ENCODE measurements at regions not wholly inside any gene's neighbourhood (a gene's known extent, or its start where the extent isn't known, plus 50 kb on each side); places are given as distances from the start of the nearest gene placed in this dataset.
"Not testable (repeated sequence)": the region's sequence is repeated elsewhere in the genome, so short reads cannot be mapped to it uniquely, and the experiment has no call there.

- DNase-seq (ENCODE audit: low spot score in 2 of 2): no peak
- WGBS, 2 donors: 78 to 84% methylated on average over 3 of the region's 3 CpGs
- H3K27me3 ChIP-seq: no peaks in the 10 kb centered on the region
- H3K9me3 ChIP-seq: peaks cover 0 to 3% (median 0%) of the 10 kb centered on the region in 4 donors
- no peak overlapping the region for H3K27ac ChIP-seq
- TF ChIP-seq POLR2A (IDR thresholded peaks at IDR 0.05): no peak
- no peak for TF ChIP-seq EP300 (IDR thresholded peaks at IDR 0.05)
- no peak for TF ChIP-seq CTCF (IDR thresholded peaks at IDR 0.05)
- H3K4me3 ChIP-seq: no peak overlapping the region
- H3K4me1 ChIP-seq: no peaks in the 10 kb centered on the region
- no peaks in the 10 kb centered on the region for H3K36me3 ChIP-seq
Observed at GRCh38 chr1:227489572-227489971, 73.8 kb upstream of the ZNF678 start.

GRCh38 chr1:227487606-227488005 lies 75.8 kb upstream of the ZNF678 start:
- H3K27me3 ChIP-seq: no peaks in the 10 kb centered on the region
- DNase-seq (ENCODE audit: low spot score in 2 of 2): no peak
- H3K4me3 ChIP-seq: no peak overlapping the region
- no peaks in the 10 kb centered on the region for H3K4me1 ChIP-seq
- H3K36me3 ChIP-seq: no peaks in the 10 kb centered on the region
- TF ChIP-seq POLR2A (IDR thresholded peaks at IDR 0.05) (no peak), CTCF (IDR thresholded peaks at IDR 0.05) (no peak), EP300 (IDR thresholded peaks at IDR 0.05) (no peak)
- H3K27ac ChIP-seq: no peak overlapping the region
- H3K9me3 ChIP-seq: peaks cover 0 to 3% (median 0%) of the 10 kb centered on the region in 4 donors

- no peak for TF ChIP-seq POLR2A (IDR thresholded peaks at IDR 0.05)
- WGBS, 2 donors: 71 to 84% methylated on average over 3 of the region's 3 CpGs
- H3K9me3 ChIP-seq: peaks cover 0 to 3% (median 0%) of the 10 kb centered on the region in 4 donors
- H3K4me3 ChIP-seq: no peak overlapping the region
- no peak for DNase-seq (ENCODE audit: low spot score in 2 of 2)
- no peaks in the 10 kb centered on the region for H3K36me3 ChIP-seq
- no peaks in the 10 kb centered on the region for H3K4me1 ChIP-seq
- no peak overlapping the region for H3K27ac ChIP-seq
- no peaks in the 10 kb centered on the region for H3K27me3 ChIP-seq
Observed at GRCh38 chr1:227486559-227486958, 76.8 kb upstream of the ZNF678 start.

- no peak for TF ChIP-seq CTCF (IDR thresholded peaks at IDR 0.05)
- no peak for TF ChIP-seq POLR2A (IDR thresholded peaks at IDR 0.05)
- TF ChIP-seq EP300 (IDR thresholded peaks at IDR 0.05): no peak
- H3K4me3 ChIP-seq: no peak overlapping the region
- no peak overlapping the region for H3K27ac ChIP-seq
- no peaks in the 10 kb centered on the region for H3K9me3 ChIP-seq
- H3K27me3 ChIP-seq: no peaks in the 10 kb centered on the region
- no peak for DNase-seq (ENCODE audit: low spot score in 2 of 2)
- no peaks in the 10 kb centered on the region for H3K36me3 ChIP-seq
- H3K4me1 ChIP-seq: no peaks in the 10 kb centered on the region
Observed at GRCh38 chr1:227482023-227482299, 81.4 kb upstream of the ZNF678 start.

GRCh38 chr1:227474072-227474471 lies 89.3 kb upstream of the ZNF678 start:
- not testable (repeated sequence) for DNase-seq (ENCODE audit: low spot score in 2 of 2); H3K27ac ChIP-seq; H3K9me3 ChIP-seq; H3K4me3 ChIP-seq; H3K36me3 ChIP-seq; H3K27me3 ChIP-seq; H3K4me1 ChIP-seq
- WGBS, 2 donors: 29 to 44% methylated on average over 4 to 5 of the region's 5 CpGs

GRCh38 chr1:227472772-227473171 lies 90.6 kb upstream of the ZNF678 start:
- H3K36me3 ChIP-seq: no peaks in the 10 kb centered on the region
- peaks cover 0 to 8% of the 10 kb centered on the region in 2 donors for H3K27me3 ChIP-seq
- no peak for TF ChIP-seq POLR2A (IDR thresholded peaks at IDR 0.05)
- TF ChIP-seq EP300 (IDR thresholded peaks at IDR 0.05): no peak
- no peak for TF ChIP-seq CTCF (IDR thresholded peaks at IDR 0.05)
- peaks cover 0 to 4% (median 0%) of the 10 kb centered on the region in 4 donors for H3K9me3 ChIP-seq
- no peak overlapping the region for H3K27ac ChIP-seq
- no peak for DNase-seq (ENCODE audit: low spot score in 2 of 2)
- no peak overlapping the region for H3K4me3 ChIP-seq
- H3K4me1 ChIP-seq: no peaks in the 10 kb centered on the region
- 85 to 86% methylated on average over 1 of the region's 1 CpG for WGBS, 2 donors

Measured in tibial nerve (tissue), 4 donors.